ENCODE measurements at regions not wholly inside any gene's neighbourhood (a gene's known extent, or its start where the extent isn't known, plus 50 kb on each side); places are given as distances from the start of the nearest gene placed in this dataset.

DNA sequence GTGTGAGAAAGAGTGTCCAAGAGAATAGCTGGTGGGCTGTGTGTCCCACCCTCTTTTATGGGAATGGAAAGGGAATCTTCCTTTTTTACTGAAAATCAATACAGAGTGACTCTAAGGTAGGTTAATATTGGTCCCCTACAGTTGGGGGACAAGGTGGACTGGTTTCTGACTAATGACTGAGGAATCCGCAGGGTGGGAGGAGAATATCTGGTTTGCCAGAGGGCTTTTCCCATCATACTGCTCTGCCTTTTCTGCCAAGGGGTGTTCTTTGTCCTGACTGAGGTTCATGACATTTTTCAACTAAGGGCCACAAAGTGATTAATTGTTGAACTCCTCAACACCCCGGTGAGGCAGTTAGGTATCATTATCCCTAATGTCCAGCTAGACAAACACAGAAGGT is 261.6 kb downstream of the SPATA18 start:
- TF ChIP-seq, protein P1, sequence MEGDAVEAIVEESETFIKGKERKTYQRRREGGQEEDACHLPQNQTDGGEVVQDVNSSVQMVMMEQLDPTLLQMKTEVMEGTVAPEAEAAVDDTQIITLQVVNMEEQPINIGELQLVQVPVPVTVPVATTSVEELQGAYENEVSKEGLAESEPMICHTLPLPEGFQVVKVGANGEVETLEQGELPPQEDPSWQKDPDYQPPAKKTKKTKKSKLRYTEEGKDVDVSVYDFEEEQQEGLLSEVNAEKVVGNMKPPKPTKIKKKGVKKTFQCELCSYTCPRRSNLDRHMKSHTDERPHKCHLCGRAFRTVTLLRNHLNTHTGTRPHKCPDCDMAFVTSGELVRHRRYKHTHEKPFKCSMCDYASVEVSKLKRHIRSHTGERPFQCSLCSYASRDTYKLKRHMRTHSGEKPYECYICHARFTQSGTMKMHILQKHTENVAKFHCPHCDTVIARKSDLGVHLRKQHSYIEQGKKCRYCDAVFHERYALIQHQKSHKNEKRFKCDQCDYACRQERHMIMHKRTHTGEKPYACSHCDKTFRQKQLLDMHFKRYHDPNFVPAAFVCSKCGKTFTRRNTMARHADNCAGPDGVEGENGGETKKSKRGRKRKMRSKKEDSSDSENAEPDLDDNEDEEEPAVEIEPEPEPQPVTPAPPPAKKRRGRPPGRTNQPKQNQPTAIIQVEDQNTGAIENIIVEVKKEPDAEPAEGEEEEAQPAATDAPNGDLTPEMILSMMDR (IDR thresholded peaks at IDR 0.05), result no peak
- Mint-ChIP-seq H3K9me3 (ENCODE audit: unreplicated experiment) (peaks cover 3% of the 10 kb centered on the region), H3K27me3 (ENCODE audit: unreplicated experiment) (peaks cover 35% of the 10 kb centered on the region), H3K36me3 (ENCODE audit: unreplicated experiment) (no peaks in the 10 kb centered on the region), H3K4me3 (ENCODE audit: unreplicated experiment) (no peak overlapping the region), H3K4me1 (ENCODE audit: unreplicated experiment) (no peaks in the 10 kb centered on the region), H3K27ac (ENCODE audit: unreplicated experiment) (no peak overlapping the region)
- DNase-seq (ENCODE audit: extremely low spot score, unreplicated experiment), result no peak

DNA sequence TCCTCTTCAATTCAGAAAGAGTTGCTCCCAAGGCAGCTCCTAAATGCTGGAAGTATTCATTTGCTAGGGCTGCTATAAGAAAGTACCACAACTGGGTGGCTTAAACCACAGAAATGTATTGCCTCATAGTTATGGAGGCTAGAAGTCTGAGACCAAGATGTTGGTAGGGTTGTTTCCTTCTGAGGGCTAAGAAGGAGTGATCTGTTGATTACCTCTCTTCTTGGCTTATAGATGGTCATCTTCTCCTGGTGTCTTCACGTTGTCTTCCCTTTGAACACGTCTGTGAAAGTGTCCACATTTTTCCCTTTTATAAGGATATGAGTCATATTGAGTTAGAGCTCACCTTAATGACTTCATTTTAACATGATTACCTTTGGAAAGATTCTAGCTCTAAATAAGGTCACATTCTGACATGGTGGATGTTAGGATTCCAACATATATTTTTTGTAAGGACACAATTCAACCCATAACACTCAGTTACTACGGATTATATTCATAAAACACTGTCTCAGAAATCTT is 266.3 kb downstream of the SPATA18 start:
- no peaks in the 10 kb centered on the region for H3K36me3 Mint-ChIP-seq (ENCODE audit: unreplicated experiment)
- no peak overlapping the region for H3K27ac Mint-ChIP-seq (ENCODE audit: unreplicated experiment)
- H3K4me1 Mint-ChIP-seq (ENCODE audit: unreplicated experiment), result no peaks in the 10 kb centered on the region
- no peak for DNase-seq (ENCODE audit: extremely low spot score, unreplicated experiment)
- H3K4me3 Mint-ChIP-seq (ENCODE audit: unreplicated experiment), result no peak overlapping the region
- TF ChIP-seq, protein P1 (IDR thresholded peaks at IDR 0.05), result no peak
- H3K9me3 Mint-ChIP-seq (ENCODE audit: unreplicated experiment), result no peaks in the 10 kb centered on the region
- peaks cover 26% of the 10 kb centered on the region for H3K27me3 Mint-ChIP-seq (ENCODE audit: unreplicated experiment)

DNA sequence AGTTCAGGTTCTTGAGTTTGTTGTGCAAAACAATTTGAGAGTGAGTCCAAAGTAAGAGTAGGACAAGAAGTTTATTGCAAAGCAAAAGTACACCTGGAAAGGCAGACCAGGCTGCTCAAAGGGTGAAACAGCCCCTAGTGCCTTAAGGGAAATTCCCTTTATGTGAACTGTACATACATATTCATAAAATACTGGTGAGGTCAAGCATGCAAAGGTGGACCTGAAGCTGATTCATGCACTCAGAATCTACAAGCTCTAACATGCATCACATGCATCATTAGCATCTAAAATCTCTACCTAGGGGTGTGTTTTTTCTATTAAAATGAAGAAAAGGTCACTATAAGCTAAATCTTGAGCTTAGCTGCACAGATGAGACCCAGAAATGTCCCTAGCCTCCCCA is 266.9 kb downstream of the SPATA18 start:
- Mint-ChIP-seq H3K27me3 (ENCODE audit: unreplicated experiment) (peaks cover 22% of the 10 kb centered on the region), H3K4me3 (ENCODE audit: unreplicated experiment) (no peak overlapping the region), H3K9me3 (ENCODE audit: unreplicated experiment) (no peaks in the 10 kb centered on the region), H3K4me1 (ENCODE audit: unreplicated experiment) (no peaks in the 10 kb centered on the region), H3K27ac (ENCODE audit: unreplicated experiment) (no peak overlapping the region), H3K36me3 (ENCODE audit: unreplicated experiment) (no peaks in the 10 kb centered on the region)
- TF ChIP-seq, protein P1 (IDR thresholded peaks at IDR 0.05), result no peak
- no peak for DNase-seq (ENCODE audit: extremely low spot score, unreplicated experiment)

DNA sequence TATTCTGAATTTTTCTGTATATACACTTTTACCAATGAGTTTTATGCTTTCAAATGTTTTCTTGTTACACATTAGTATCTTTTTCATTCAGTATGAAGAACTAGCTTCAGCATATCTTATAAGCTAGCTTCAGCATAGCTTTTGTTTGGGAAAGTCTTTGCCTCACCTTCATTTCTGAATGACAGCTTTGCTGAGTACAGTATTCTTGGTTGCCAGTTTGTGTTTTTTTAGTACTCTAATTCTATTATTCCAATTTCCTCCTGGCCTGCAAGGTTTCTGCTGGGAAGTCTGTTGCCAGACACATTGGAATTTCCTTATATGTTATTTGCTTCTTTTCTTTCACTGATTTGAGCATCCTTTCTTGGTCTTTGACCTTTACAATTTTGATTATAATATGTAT is 278.8 kb downstream of the SPATA18 start:
- Mint-ChIP-seq H3K9me3 (ENCODE audit: unreplicated experiment) (peaks cover 20% of the 10 kb centered on the region), H3K4me3 (ENCODE audit: unreplicated experiment) (no peak overlapping the region), H3K27me3 (ENCODE audit: unreplicated experiment) (peaks cover 4% of the 10 kb centered on the region), H3K36me3 (ENCODE audit: unreplicated experiment) (no peaks in the 10 kb centered on the region), H3K27ac (ENCODE audit: unreplicated experiment) (no peak overlapping the region), H3K4me1 (ENCODE audit: unreplicated experiment) (no peaks in the 10 kb centered on the region)
- DNase-seq (ENCODE audit: extremely low spot score, unreplicated experiment), result no peak
- TF ChIP-seq, protein P1 (IDR thresholded peaks at IDR 0.05), result no peak

DNA sequence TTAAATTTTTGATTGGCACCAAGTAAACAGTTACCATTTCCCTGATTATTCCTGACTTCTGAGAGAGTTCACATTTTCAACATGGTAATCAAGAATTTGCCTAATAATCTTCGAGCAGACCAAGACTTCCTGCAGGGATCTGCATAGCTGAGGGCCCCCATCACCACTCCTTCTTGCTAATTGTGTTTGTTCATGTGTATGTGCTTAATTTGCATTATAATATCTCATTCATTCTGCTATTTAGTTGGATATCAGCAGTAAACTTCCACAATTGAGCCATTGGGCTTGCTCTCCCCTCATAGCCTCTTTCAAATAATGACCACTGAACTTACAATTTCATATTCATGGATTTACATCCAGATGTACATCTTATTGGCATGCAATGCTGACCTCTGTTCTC is 292.5 kb downstream of the SPATA18 start:
- no peaks in the 10 kb centered on the region for H3K4me1 Mint-ChIP-seq (ENCODE audit: unreplicated experiment)
- H3K27me3 Mint-ChIP-seq (ENCODE audit: unreplicated experiment), result peaks cover 10% of the 10 kb centered on the region
- H3K27ac Mint-ChIP-seq (ENCODE audit: unreplicated experiment), result no peak overlapping the region
- no peaks in the 10 kb centered on the region for H3K9me3 Mint-ChIP-seq (ENCODE audit: unreplicated experiment)
- H3K36me3 Mint-ChIP-seq (ENCODE audit: unreplicated experiment), result no peaks in the 10 kb centered on the region
- DNase-seq (ENCODE audit: extremely low spot score, unreplicated experiment), result no peak
- no peak overlapping the region for H3K4me3 Mint-ChIP-seq (ENCODE audit: unreplicated experiment)
- TF ChIP-seq, protein P1 (IDR thresholded peaks at IDR 0.05), result no peak
